Neural cell (in vitro differentiated cells): ENCODE measurements at regions not wholly inside any gene's neighbourhood (a gene's known extent, or its start where the extent isn't known, plus 50 kb on each side); places are given as distances from the start of the nearest gene placed in this dataset.

Experiments used
- CTCF ChIP-seq: fragments of 450-650 bp; IDR thresholded peaks from 2 replicates; pipeline ENCODE4 v1.5.1; 2014; ENCODE audit warnings: antibody characterized with exemption, mild to moderate bottlenecking, moderate library complexity; ENCODE audit not compliant: poor library complexity, severe bottlenecking
- EZH2 ChIP-seq: fragments of 200-600, 300-800 bp; shearing (Covaris generic), sonication (generic); IDR thresholded peaks from 2 replicates; pipeline ENCODE4 v1.6.1; 2014; ENCODE audit warnings: antibody characterized with exemption, low read length, borderline replicate concordance, mild to moderate bottlenecking; ENCODE audit not compliant: insufficient read depth, poor library complexity, severe bottlenecking
- MXI1 ChIP-seq: fragments of 450-650 bp; conservative IDR thresholded peaks from 2 replicates; pipeline ENCODE4 v1.6.1; 2014; ENCODE audit warnings: antibody characterized with exemption, mild to moderate bottlenecking; ENCODE audit not compliant: poor library complexity, severe bottlenecking

GRCh38 chr10:130403153-130404075 is 267.2 kb downstream of the GLRX3 start:
- TF ChIP-seq EZH2 (no peak), MXI1 (no peak), CTCF (no peak)
